WTC11 (cell line): ENCODE measurements at regions not wholly inside any gene's neighbourhood (a gene's known extent, or its start where the extent isn't known, plus 50 kb on each side); places are given as distances from the start of the nearest gene placed in this dataset.

Experiments
- CTCF ChIP-seq: fragments of 200-600 bp; IDR thresholded peaks from 2 replicates; pipeline ENCODE4 v1.8.0; 2022; ENCODE audit warnings: antibody characterized with exemption
- ZNF232 ChIP-seq: sonication (generic); formaldehyde crosslinking; IDR thresholded peaks from 2 replicates; pipeline ENCODE4 v1.8.0; 2022; ENCODE audit warnings: mild to moderate bottlenecking, missing genetic modification reagents

DNA sequence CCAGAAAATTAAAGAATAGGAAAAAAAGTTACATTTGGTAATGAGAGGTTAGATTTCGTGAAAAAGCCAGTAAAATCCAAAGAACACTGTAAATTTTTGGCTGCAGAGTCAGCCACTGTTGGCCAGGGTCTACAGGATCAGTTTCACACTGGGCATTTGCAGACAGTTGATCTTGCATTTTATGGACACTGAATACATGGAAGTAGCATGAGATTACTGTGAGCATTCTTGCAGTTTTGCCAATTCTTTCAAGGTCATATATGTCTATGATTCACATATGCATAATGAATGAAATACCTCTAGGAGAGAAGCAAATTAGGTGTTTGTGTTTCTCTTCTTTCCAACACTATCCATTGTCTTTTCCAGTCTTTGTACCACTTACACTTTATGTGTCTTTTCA lies 200.8 kb upstream of the DPYD start:
- TF ChIP-seq ZNF232 (CRISPR knock-in tag) (no peak), CTCF (no peak)
